ENCODE measurements at regions not wholly inside any gene's neighbourhood (a gene's known extent, or its start where the extent isn't known, plus 50 kb on each side); places are given as distances from the start of the nearest gene placed in this dataset.

- Histone ChIP-seq H3K4ac (replicated peaks; ENCODE audit: insufficient read length, low read depth, low read length) (no peak overlapping the region), H3K27me3 (replicated peaks in 1 of 4; ENCODE audit: control insufficient read depth in 3 of 4, extremely low read depth in 1 of 4, insufficient read depth in 3 of 4, low read length in 3 of 4) (no peaks in the 10 kb centered on the region), H3K27ac (ENCODE audit: low read depth, low read length) (no peak overlapping the region), H3K9me3 (ENCODE audit: insufficient read depth in 2 of 2, low read depth in 1 of 2, low read length in 1 of 2) (no peaks in the 10 kb centered on the region), H4K5ac (ENCODE audit: insufficient read length, low read depth, low read length) (no peak overlapping the region), H2BK20ac (ENCODE audit: low read length) (no peak overlapping the region), H2BK120ac (replicated peaks; ENCODE audit: low read depth, low read length) (no peak overlapping the region), H3K9ac (replicated peaks in 1 of 4; ENCODE audit: extremely low read depth in 1 of 4, low read depth in 3 of 4, low read length in 3 of 4) (no peak overlapping the region), H3K4me3 (ENCODE audit: extremely low read depth in 1 of 4, insufficient read depth in 2 of 4, low read depth in 3 of 4, low read length in 4 of 4) (no peak overlapping the region), H2BK5ac (ENCODE audit: low read depth, low read length) (no peak overlapping the region), H3K18ac (ENCODE audit: extremely low read depth, low read length) (no peak overlapping the region), H3K56ac (replicated peaks; ENCODE audit: insufficient read length, low read depth, low read length) (no peak overlapping the region), H3K23me2 (ENCODE audit: low read depth, low read length) (no peaks in the 10 kb centered on the region), H3K36me3 (ENCODE audit: control insufficient read depth in 2 of 4, insufficient read depth in 4 of 4, low read length in 3 of 4) (no peaks in the 10 kb centered on the region), H4K20me1 (replicated peaks in 1 of 2; ENCODE audit: control insufficient read depth in 1 of 2, insufficient read depth in 2 of 2, low read length in 2 of 2) (no peaks in the 10 kb centered on the region), H2AFZ (ENCODE audit: low read length) (no peak overlapping the region), H3K14ac (ENCODE audit: insufficient read length) (no peak overlapping the region), H3K4me1 (replicated peaks in 1 of 4; ENCODE audit: control insufficient read depth in 3 of 4, insufficient read depth in 4 of 4, low read length in 3 of 4) (peaks cover 0 to 14% (median 8%) of the 10 kb centered on the region in 4 experiments; a peak in 4 of 7 replicates), H2BK15ac (ENCODE audit: low read length) (no peak overlapping the region), H2AK5ac (ENCODE audit: low read depth, low read length) (no peak overlapping the region), H3K4me2 (ENCODE audit: insufficient read depth in 1 of 2, low read depth in 2 of 2, low read length in 2 of 2) (no peak overlapping the region), H3K79me1 (ENCODE audit: low read depth, low read length) (no peaks in the 10 kb centered on the region), H3K23ac (ENCODE audit: insufficient read length) (no peak overlapping the region), H4K91ac (replicated peaks; ENCODE audit: insufficient read length, low read length) (no peak overlapping the region), H4K8ac (ENCODE audit: extremely low read depth, insufficient read depth, low read length) (no peak overlapping the region), H2BK12ac (ENCODE audit: low read depth, low read length) (no peak overlapping the region; the same call in 1 of the 2 replicates), H3K79me2 (ENCODE audit: control insufficient read depth in 1 of 2, insufficient read depth in 2 of 2, low read length in 2 of 2) (no peaks in the 10 kb centered on the region)
- peak; percentile 15 to 32; a peak in 3 of 4 replicates for TF ChIP-seq RAD21 (IDR thresholded peaks at IDR 0.05 in 1 of 2, conservative IDR thresholded peaks at IDR 0.05 in 1 of 2; ENCODE audit: low read depth in 2 of 2, low read length in 2 of 2)
- TF ChIP-seq MAFK (IDR thresholded peaks at IDR 0.05; ENCODE audit: low read depth, low read length) = 0 out of 2 replicates have a peak, but pooled peaks have one; percentile 25
- peak in 1 of 3 experiments; percentile 21; a peak in 1 of 4 replicates for TF ChIP-seq CTCF (IDR thresholded peaks at IDR 0.05; ENCODE audit: control extremely low read depth in 1 of 3, insufficient read depth in 1 of 3, low read depth in 1 of 3, low read length in 3 of 3)
- TF ChIP-seq, protein P1, sequence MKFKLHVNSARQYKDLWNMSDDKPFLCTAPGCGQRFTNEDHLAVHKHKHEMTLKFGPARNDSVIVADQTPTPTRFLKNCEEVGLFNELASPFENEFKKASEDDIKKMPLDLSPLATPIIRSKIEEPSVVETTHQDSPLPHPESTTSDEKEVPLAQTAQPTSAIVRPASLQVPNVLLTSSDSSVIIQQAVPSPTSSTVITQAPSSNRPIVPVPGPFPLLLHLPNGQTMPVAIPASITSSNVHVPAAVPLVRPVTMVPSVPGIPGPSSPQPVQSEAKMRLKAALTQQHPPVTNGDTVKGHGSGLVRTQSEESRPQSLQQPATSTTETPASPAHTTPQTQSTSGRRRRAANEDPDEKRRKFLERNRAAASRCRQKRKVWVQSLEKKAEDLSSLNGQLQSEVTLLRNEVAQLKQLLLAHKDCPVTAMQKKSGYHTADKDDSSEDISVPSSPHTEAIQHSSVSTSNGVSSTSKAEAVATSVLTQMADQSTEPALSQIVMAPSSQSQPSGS (IDR thresholded peaks at IDR 0.05; ENCODE audit: low read length) = no peak
- FAIRE-seq (no peak), DNase-seq (ENCODE audit: low read depth in 1 of 2, low spot score in 2 of 2) (no peak)
- ChIA-PET POLR2A (ENCODE audit: partially characterized antibody) (interaction anchor here (0.7 to 1.5 kb wide), 2 partner anchors 21 to 125 kb away, joined by 3 to 4 read pairs; no protein-coding TSS in a partner anchor), CTCF (ENCODE audit: partially characterized antibody) (interaction anchor here (0.7 to 1.0 kb wide), 2 partner anchors 11 to 21 kb away, joined by 3 read pairs; no protein-coding TSS in a partner anchor)
- 81% methylated on average over 4 of the region's 4 CpGs; no CpG with 5 or more reads in 1 of the 2 experiments for WGBS, 2 experiments (ENCODE audit: extremely low coverage in 1 of 2, insufficient coverage in 1 of 2, insufficient read length in 1 of 2, insufficient replicate concordance in 2 of 2, low coverage in 1 of 2, low lambda C conversion rate in 2 of 2, missing lambda C conversion rate in 1 of 2)
Measured at GRCh38 chr6:19712012-19712688, 125.0 kb upstream of the ID4 start.

Measured in H1 (cell line).